Kidney (tissue), 13 donors: ENCODE measurements at regions not wholly inside any gene's neighbourhood (a gene's known extent, or its start where the extent isn't known, plus 50 kb on each side); places are given as distances from the start of the nearest gene placed in this dataset.

Experiments
- DNase-seq, 5 donors: peaks; one replicate each; pipeline ENCODE4 v3.0.0-alpha.2; 2013 to 2020
- FAIRE-seq: peaks from 2 replicates; lab custom pipeline; 2012; peaks lifted over from hg19 to GRCh38; lab: Jason Lieb, UNC
- H3K27ac ChIP-seq, 2 donors: one replicate each; pipeline ENCODE4 v1.7.0; 2013; ENCODE audit warnings: low read depth in 2 of 2, low read length in 2 of 2, inconsistent platforms in 1 of 2
- H3K27me3 ChIP-seq: one replicate; pipeline ENCODE4 v1.7.1; 2013; ENCODE audit warnings: low read length, inconsistent platforms; ENCODE audit not compliant: control insufficient read depth, insufficient read depth
- H3K36me3 ChIP-seq, 3 donors: one replicate each; pipeline versions ENCODE4 v1.7.0 to v1.7.1; 2013; ENCODE audit warnings: low read length in 3 of 3, control low read depth in 1 of 3, inconsistent platforms in 1 of 3; ENCODE audit not compliant: insufficient read depth in 3 of 3, control insufficient read depth in 2 of 3
- H3K4me1 ChIP-seq, 3 donors: one replicate each; pipeline versions ENCODE4 v1.7.0 to v1.7.1; 2013; ENCODE audit warnings: low read length in 3 of 3, inconsistent platforms in 1 of 3, low read depth in 1 of 3; ENCODE audit not compliant: control insufficient read depth in 2 of 3, insufficient read depth in 2 of 3
- H3K4me3 ChIP-seq, 3 donors: one replicate each; pipeline versions ENCODE4 v1.7.0 to v1.8.1; 2013; ENCODE audit warnings: low read length in 3 of 3, control low read depth in 1 of 3, inconsistent platforms in 1 of 3
- H3K9ac ChIP-seq, 3 donors: one replicate each; pipeline versions ENCODE4 v1.7.0 to v1.7.1; 2013; ENCODE audit warnings: low read length in 3 of 3, control low read depth in 1 of 3, inconsistent platforms in 1 of 3
- H3K9me3 ChIP-seq, 3 donors: one replicate each; pipeline versions ENCODE4 v1.7.0 to v1.7.1; 2013; ENCODE audit warnings: low read length in 3 of 3, control low read depth in 1 of 3, inconsistent platforms in 1 of 3; ENCODE audit not compliant: control insufficient read depth in 2 of 3, insufficient read depth in 1 of 3
- intact Hi-C: fragments of 100-400 bp; cut with DNase I; formaldehyde crosslinking; loops from one replicate; pipeline ENCODE4 v1.11.1; 2022
- TF ChIP-seq, protein P1 (sequence below): IDR thresholded peaks from 3 replicates; pipeline ENCODE4 v1.5.1; 2012; ENCODE audit warnings: mild to moderate bottlenecking, moderate library complexity, borderline replicate concordance; ENCODE audit not compliant: insufficient read depth; ENCODE audit errors: extremely low read depth
- donor health status: control.
- donor health status: control.
- donor health status: control.
- donor health status: control.
- donor health status: control.
- donor health status: DM: yes; HTN: yes; CAD: no.
- donor health status: Normal renal cell carcinoma (clear cell type).

DNA sequence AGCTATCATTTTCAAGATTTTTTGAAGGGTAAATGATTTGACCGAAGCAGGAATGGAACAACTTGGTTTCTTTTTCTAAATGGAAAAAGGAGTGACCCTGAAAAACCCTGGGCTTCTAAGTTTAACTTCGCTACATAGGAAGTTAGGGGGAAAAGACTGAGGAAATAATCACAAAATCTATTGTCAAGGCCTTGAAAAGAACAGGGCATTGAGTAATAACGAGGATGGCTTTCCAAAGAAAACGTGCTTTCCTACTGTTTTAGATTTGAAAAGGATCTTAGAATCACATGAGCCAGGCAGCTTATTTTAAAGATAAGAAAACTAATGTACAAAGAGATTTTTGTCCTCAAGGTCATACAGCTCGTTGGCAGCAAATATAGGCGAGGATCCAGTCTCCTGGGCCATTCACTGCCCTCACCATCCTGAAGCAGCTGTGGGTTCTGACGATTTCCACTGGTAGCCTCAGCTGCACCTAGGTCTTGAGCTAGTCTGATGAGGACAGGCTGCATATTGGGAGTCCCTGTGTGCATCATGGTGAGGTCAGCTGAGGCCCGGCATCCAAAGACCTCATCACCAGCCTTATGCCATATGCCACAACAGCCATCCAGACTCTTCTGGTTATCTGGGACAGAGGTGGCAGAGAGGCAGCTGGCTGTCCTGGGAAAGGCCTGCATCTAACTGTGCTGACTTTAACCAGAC lies 384.7 kb upstream of the NRP1 start:
- no peak overlapping the region for H3K9ac ChIP-seq
- TF ChIP-seq, protein P1, sequence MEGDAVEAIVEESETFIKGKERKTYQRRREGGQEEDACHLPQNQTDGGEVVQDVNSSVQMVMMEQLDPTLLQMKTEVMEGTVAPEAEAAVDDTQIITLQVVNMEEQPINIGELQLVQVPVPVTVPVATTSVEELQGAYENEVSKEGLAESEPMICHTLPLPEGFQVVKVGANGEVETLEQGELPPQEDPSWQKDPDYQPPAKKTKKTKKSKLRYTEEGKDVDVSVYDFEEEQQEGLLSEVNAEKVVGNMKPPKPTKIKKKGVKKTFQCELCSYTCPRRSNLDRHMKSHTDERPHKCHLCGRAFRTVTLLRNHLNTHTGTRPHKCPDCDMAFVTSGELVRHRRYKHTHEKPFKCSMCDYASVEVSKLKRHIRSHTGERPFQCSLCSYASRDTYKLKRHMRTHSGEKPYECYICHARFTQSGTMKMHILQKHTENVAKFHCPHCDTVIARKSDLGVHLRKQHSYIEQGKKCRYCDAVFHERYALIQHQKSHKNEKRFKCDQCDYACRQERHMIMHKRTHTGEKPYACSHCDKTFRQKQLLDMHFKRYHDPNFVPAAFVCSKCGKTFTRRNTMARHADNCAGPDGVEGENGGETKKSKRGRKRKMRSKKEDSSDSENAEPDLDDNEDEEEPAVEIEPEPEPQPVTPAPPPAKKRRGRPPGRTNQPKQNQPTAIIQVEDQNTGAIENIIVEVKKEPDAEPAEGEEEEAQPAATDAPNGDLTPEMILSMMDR = no peak
- H3K4me1 ChIP-seq = peaks cover 0 to 3% (median 0%) of the 10 kb centered on the region in 3 donors
- no peak for DNase-seq
- FAIRE-seq = no peak
- no peaks in the 10 kb centered on the region for H3K36me3 ChIP-seq
- intact Hi-C loops = no loop called here
- H3K27me3 ChIP-seq = no peaks in the 10 kb centered on the region
- no peaks in the 10 kb centered on the region for H3K9me3 ChIP-seq
- no peak overlapping the region for H3K4me3 ChIP-seq
- H3K27ac ChIP-seq = no peak overlapping the region

DNA sequence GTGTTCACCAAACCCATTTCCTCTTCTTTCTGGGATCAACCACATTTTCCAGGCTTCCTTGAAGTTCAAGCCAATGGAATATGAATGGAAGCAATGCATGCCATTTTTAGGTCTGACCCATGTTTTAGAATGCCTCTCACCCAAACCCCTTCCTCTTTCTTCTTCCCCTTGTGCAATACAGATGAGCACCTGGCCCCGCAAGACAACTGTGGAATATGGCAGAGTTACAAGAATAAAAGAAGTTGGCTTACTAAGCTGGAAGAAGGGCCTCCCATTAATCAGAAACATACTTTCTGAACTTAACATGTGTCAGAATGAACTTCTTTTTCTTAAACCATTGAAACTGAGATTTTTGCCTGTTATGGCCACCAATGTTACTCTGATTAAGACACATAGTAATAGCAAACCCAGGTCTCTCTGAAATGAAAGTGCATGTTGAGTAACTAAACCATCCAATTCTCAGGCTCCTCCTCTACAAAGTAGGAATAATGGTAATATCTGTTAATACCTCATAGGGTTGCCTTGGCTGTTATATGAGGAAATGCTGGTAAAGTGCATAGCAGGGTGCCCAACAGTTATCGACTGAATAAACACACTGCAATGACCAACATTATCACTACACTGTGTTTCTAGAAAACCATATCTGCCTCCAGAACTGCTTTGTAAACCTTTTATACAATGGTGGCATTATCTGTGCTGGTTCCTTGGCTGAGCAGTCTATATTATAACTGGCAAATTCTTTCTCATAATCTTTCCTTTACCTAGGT lies 382.2 kb upstream of the NRP1 start:
- intact Hi-C loops = no loop called here
- Histone ChIP-seq H3K27me3 (no peaks in the 10 kb centered on the region), H3K9me3 (no peaks in the 10 kb centered on the region), H3K27ac (no peak overlapping the region), H3K4me3 (no peak overlapping the region), H3K36me3 (no peaks in the 10 kb centered on the region), H3K9ac (no peak overlapping the region), H3K4me1 (peaks cover 0 to 3% (median 0%) of the 10 kb centered on the region in 3 donors)
- FAIRE-seq (no peak), DNase-seq (no peak)
- TF ChIP-seq, protein P1 = no peak

DNA sequence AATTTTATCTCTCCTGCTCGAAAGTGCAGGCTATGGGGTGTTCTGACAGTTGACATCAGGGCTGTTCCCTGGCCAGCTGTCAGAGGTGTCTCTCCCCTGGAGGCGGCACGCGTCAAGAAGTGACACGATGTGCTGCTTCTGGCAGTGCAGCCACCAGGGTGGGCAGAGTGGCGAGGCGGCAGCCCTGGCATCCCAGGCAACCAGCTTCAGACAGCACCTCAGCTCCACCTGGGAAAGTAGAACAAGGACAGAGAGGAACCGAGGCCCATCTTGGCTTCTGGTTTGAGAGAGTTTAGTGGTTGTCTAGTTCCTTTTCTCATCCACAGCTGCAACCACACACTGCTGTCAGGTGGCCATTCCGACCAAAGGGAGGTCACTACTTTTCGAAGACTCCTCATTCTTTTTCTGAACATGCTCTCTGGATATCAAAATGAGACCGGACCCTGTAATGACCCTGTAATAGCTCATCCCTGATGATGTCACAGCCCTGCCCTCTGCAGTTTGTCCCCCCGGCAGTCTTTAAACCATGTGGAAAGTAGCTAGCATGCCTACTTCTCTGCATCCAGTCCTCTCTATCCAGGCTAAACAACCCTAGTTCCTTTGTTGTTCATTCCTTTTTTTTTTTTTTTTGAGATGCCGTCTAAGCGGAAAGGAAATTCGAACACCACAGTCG lies 381.0 kb upstream of the NRP1 start:
- no peak overlapping the region for H3K27ac ChIP-seq
- DNase-seq = peak in 2 of 5 donors; percentile 37 to 53
- FAIRE-seq = no peak

More for the DNA sequence above, 381.0 kb upstream of the NRP1 start:
- intact Hi-C loops = no loop called here
- H3K36me3 ChIP-seq = no peaks in the 10 kb centered on the region
- no peak overlapping the region for H3K9ac ChIP-seq
- no peak overlapping the region for H3K4me3 ChIP-seq
- no peaks in the 10 kb centered on the region for H3K9me3 ChIP-seq
- H3K27me3 ChIP-seq = no peaks in the 10 kb centered on the region
- H3K4me1 ChIP-seq = peaks cover 0 to 3% (median 0%) of the 10 kb centered on the region in 3 donors
- TF ChIP-seq, protein P1 = no peak
